Uterus (tissue), 3 donors: ENCODE measurements at regions not wholly inside any gene's neighbourhood (a gene's known extent, or its start where the extent isn't known, plus 50 kb on each side); places are given as distances from the start of the nearest gene placed in this dataset.

Experiments used
- DNase-seq, 2 donors: peaks; one replicate each; pipeline ENCODE4 v3.0.0-alpha.2; 2019 to 2020
- H3K27ac ChIP-seq, 2 donors: fragments of 200-600 bp; sonication (generic); 1 replicate in 1 of 2; 2 replicates in 1 of 2; pipeline ENCODE4 v1.5.1; 2016 to 2018
- H3K27me3 ChIP-seq, 2 donors: fragments of 200-600 bp; sonication (generic); one replicate each; pipeline ENCODE4 v1.5.1; 2018 to 2019; ENCODE audit warnings: control low read depth in 1 of 2
- H3K36me3 ChIP-seq, 2 donors: fragments of 200-600 bp; sonication (generic); one replicate each; pipeline ENCODE4 v1.5.1; 2019; ENCODE audit warnings: control low read depth in 1 of 2
- H3K4me1 ChIP-seq, 2 donors: fragments of 200-600 bp; sonication (generic); one replicate each; pipeline ENCODE4 v1.5.1; 2018 to 2019; ENCODE audit warnings: control low read depth in 1 of 2
- H3K4me3 ChIP-seq, 2 donors: fragments of 200-600 bp; sonication (generic); 1 replicate in 1 of 2; 2 replicates in 1 of 2; pipeline ENCODE4 v1.5.1; 2018 to 2019; ENCODE audit warnings: mild to moderate bottlenecking in 1 of 2
- H3K9me3 ChIP-seq, 2 donors: fragments of 200-600 bp; sonication (generic); one replicate each; pipeline ENCODE4 v1.5.1; 2019; ENCODE audit warnings: control low read depth in 1 of 2
- POLR2A ChIP-seq, 2 donors: fragments of 450-650 bp; IDR thresholded peaks; one replicate each; pipeline ENCODE4 v1.6.1; 2016; ENCODE audit warnings: antibody characterized with exemption in 2 of 2, mild to moderate bottlenecking in 1 of 2, moderate library complexity in 1 of 2
- intact Hi-C: fragments of 100-400 bp; cut with DNase I; formaldehyde crosslinking; loops from one replicate; pipeline ENCODE4 v1.15.1; 2023; ENCODE audit warnings: low total_unique reads
- TF ChIP-seq, protein P1 (sequence below), 4 experiments: fragments of 200-600 bp in 2 of 4; fragments of 450-650 bp in 2 of 4; sonication (generic) in 2 of 4; IDR thresholded peaks; one replicate each; pipeline ENCODE4 v1.5.1; 2016 to 2019; ENCODE audit warnings: antibody characterized with exemption in 4 of 4, mild to moderate bottlenecking in 2 of 4, moderate library complexity in 1 of 4
- donor health status: DM: yes; HTN: yes; CAD: no.

DNA sequence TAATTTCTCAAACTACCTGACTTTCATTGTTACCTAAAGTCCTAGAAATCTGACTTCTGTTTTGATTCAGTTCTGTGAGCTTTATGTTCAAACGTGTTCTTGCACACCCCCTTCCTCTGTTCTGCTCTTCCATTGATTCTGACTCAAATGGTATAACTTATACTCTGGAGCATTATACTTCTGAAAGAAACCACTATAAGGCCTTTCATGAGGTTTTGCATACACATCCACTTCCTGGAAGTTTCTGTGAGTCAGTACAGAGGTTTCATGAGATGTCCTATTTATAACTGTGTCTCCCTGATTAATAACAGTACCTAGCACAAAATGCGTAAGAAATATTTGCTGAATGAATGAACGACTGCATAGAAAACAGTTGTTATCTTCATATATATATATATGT lies 540.2 kb upstream of the CT83 start:
- Histone ChIP-seq H3K4me3 (no peak overlapping the region), H3K36me3 (no peaks in the 10 kb centered on the region), H3K27me3 (no peaks in the 10 kb centered on the region), H3K27ac (no peak overlapping the region), H3K9me3 (no peaks in the 10 kb centered on the region), H3K4me1 (no peaks in the 10 kb centered on the region)
- intact Hi-C loops = no loop called here
- no peak for TF ChIP-seq POLR2A (IDR thresholded peaks at IDR 0.05)
- TF ChIP-seq, protein P1, sequence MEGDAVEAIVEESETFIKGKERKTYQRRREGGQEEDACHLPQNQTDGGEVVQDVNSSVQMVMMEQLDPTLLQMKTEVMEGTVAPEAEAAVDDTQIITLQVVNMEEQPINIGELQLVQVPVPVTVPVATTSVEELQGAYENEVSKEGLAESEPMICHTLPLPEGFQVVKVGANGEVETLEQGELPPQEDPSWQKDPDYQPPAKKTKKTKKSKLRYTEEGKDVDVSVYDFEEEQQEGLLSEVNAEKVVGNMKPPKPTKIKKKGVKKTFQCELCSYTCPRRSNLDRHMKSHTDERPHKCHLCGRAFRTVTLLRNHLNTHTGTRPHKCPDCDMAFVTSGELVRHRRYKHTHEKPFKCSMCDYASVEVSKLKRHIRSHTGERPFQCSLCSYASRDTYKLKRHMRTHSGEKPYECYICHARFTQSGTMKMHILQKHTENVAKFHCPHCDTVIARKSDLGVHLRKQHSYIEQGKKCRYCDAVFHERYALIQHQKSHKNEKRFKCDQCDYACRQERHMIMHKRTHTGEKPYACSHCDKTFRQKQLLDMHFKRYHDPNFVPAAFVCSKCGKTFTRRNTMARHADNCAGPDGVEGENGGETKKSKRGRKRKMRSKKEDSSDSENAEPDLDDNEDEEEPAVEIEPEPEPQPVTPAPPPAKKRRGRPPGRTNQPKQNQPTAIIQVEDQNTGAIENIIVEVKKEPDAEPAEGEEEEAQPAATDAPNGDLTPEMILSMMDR (IDR thresholded peaks at IDR 0.05) = no peak
- no peak for DNase-seq

GRCh38 chrX:116975517-116975916 lies 512.7 kb upstream of the CT83 start:
- intact Hi-C loops = no loop called here
- H3K27ac ChIP-seq = no peak overlapping the region
- DNase-seq = no peak

GRCh38 chrX:116972362-116972761 lies 509.6 kb upstream of the CT83 start:
- H3K27ac ChIP-seq = no peak overlapping the region

More at GRCh38 chrX:116975517-116975916, 512.7 kb upstream of the CT83 start:
- TF ChIP-seq POLR2A (IDR thresholded peaks at IDR 0.05) = no peak
- TF ChIP-seq, protein P1 (IDR thresholded peaks at IDR 0.05) = no peak
- H3K36me3 ChIP-seq = no peaks in the 10 kb centered on the region
- no peaks in the 10 kb centered on the region for H3K4me1 ChIP-seq
- H3K27me3 ChIP-seq = no peaks in the 10 kb centered on the region
- H3K4me3 ChIP-seq = no peak overlapping the region
- no peaks in the 10 kb centered on the region for H3K9me3 ChIP-seq

GRCh38 chrX:116961872-116962582 lies 499.3 kb upstream of the CT83 start:
- Histone ChIP-seq H3K4me3 (no peak overlapping the region), H3K36me3 (no peaks in the 10 kb centered on the region), H3K27me3 (no peaks in the 10 kb centered on the region), H3K4me1 (no peaks in the 10 kb centered on the region), H3K27ac (no peak overlapping the region), H3K9me3 (no peaks in the 10 kb centered on the region)
- no peak for DNase-seq
- TF ChIP-seq, protein P1 (IDR thresholded peaks at IDR 0.05) = no peak
- no peak for TF ChIP-seq POLR2A (IDR thresholded peaks at IDR 0.05)
- intact Hi-C loops = no loop called here

More at GRCh38 chrX:116972362-116972761, 509.6 kb upstream of the CT83 start:
- Histone ChIP-seq H3K4me3 (no peak overlapping the region), H3K27me3 (no peaks in the 10 kb centered on the region), H3K9me3 (no peaks in the 10 kb centered on the region), H3K36me3 (no peaks in the 10 kb centered on the region), H3K4me1 (no peaks in the 10 kb centered on the region)
- TF ChIP-seq POLR2A (IDR thresholded peaks at IDR 0.05) = no peak
- TF ChIP-seq, protein P1 (IDR thresholded peaks at IDR 0.05) = no peak
- intact Hi-C loops = no loop called here
- no peak for DNase-seq

GRCh38 chrX:116930311-116930710 lies 467.5 kb upstream of the CT83 start:
- Histone ChIP-seq H3K36me3 (no peaks in the 10 kb centered on the region), H3K4me1 (no peaks in the 10 kb centered on the region), H3K27me3 (no peaks in the 10 kb centered on the region), H3K9me3 (no peaks in the 10 kb centered on the region), H3K4me3 (no peak overlapping the region), H3K27ac (no peak overlapping the region)
- intact Hi-C loops = no loop called here
- DNase-seq = no peak
- TF ChIP-seq POLR2A (IDR thresholded peaks at IDR 0.05) = no peak
- TF ChIP-seq, protein P1 (IDR thresholded peaks at IDR 0.05) = no peak
